HG03520 (cell line): ENCODE measurements at regions not wholly inside any gene's neighbourhood (a gene's known extent, or its start where the extent isn't known, plus 50 kb on each side); places are given as distances from the start of the nearest gene placed in this dataset.
"Not testable (repeated sequence)": the region's sequence is repeated elsewhere in the genome, so short reads cannot be mapped to it uniquely, and the experiment has no call there.

ENCODE experiments used
- ATAC-seq: cut with Tn5 transposase; IDR thresholded peaks from one replicate; pipeline ENCODE4 v1.9.1; 2021; ENCODE audit warnings: mild to moderate bottlenecking, moderate library complexity; ENCODE audit not compliant: unreplicated experiment

- no peak for ATAC-seq
Measured at GRCh38 chr4:1561286-1561990, 122.7 kb downstream of the FAM53A start.

- no peak for ATAC-seq
Measured at GRCh38 chr4:1559896-1560650, 124.0 kb downstream of the FAM53A start.

- no peak for ATAC-seq
Measured at GRCh38 chr4:1558205-1558604, 125.9 kb downstream of the FAM53A start.

GRCh38 chr4:1557221-1557597 lies 126.9 kb downstream of the FAM53A start:
- no peak for ATAC-seq

- no peak for ATAC-seq
Measured at GRCh38 chr4:1556541-1557220, 127.4 kb downstream of the FAM53A start.

GRCh38 chr4:1554876-1555265 lies 129.2 kb downstream of the FAM53A start:
- ATAC-seq, result no peak

- no peak for ATAC-seq
Measured at GRCh38 chr4:1554246-1554875, 129.8 kb downstream of the FAM53A start.

- ATAC-seq, result no peak
Measured at GRCh38 chr4:1553365-1553764, 130.7 kb downstream of the FAM53A start.

GRCh38 chr4:1552451-1552850 lies 131.7 kb downstream of the FAM53A start:
- no peak for ATAC-seq

- no peak for ATAC-seq
Measured at GRCh38 chr4:1551211-1551610, 132.9 kb downstream of the FAM53A start.

GRCh38 chr4:1550122-1551070 lies 133.7 kb downstream of the FAM53A start:
- no peak for ATAC-seq

GRCh38 chr4:1549638-1550035 lies 134.5 kb downstream of the FAM53A start:
- no peak for ATAC-seq

- not testable (repeated sequence) for ATAC-seq
Measured at GRCh38 chr4:1548827-1549637, 135.1 kb downstream of the FAM53A start.

- ATAC-seq, result no peak
Measured at GRCh38 chr4:1547856-1548826, 136.0 kb downstream of the FAM53A start.

GRCh38 chr4:1547131-1547855 lies 136.8 kb downstream of the FAM53A start:
- ATAC-seq, result no peak

- no peak for ATAC-seq
Measured at GRCh38 chr4:1544861-1545281, 138.6 kb upstream of the NKX1-1 start.

GRCh38 chr4:1544435-1544834 lies 138.2 kb upstream of the NKX1-1 start:
- not testable (repeated sequence) for ATAC-seq

GRCh38 chr4:1543976-1544375 lies 137.7 kb upstream of the NKX1-1 start:
- no peak for ATAC-seq
